ENCODE measurements at regions not wholly inside any gene's neighbourhood (a gene's known extent, or its start where the extent isn't known, plus 50 kb on each side); places are given as distances from the start of the nearest gene placed in this dataset.

- H3K27ac Mint-ChIP-seq, result no peak overlapping the region
- H3K27me3 Mint-ChIP-seq (ENCODE audit: low read depth), result no peaks in the 10 kb centered on the region
- ATAC-seq (no peak), DNase-seq (ENCODE audit: low spot score) (no peak)
- no peak overlapping the region for H3K4me3 Mint-ChIP-seq
- no peaks in the 10 kb centered on the region for H3K36me3 Mint-ChIP-seq
- POLR2A ChIA-PET, result no interaction called here
- no peak for TF ChIP-seq ZNF121 (CRISPR knock-in tag; IDR thresholded peaks at IDR 0.05)
- H3K4me1 Mint-ChIP-seq, result no peaks in the 10 kb centered on the region
- H3K9me3 Mint-ChIP-seq, result peaks cover 16% of the 10 kb centered on the region
- CTCF ChIA-PET, result interaction anchor here (1.1 kb wide), 1 partner anchor 12 kb away, joined by 3 read pairs; no protein-coding TSS in a partner anchor
Observed at GRCh38 chr20:52824494-52825216, 147.5 kb upstream of the TSHZ2 start.

- H3K27ac Mint-ChIP-seq, result no peak overlapping the region
- H3K27me3 Mint-ChIP-seq (ENCODE audit: low read depth), result no peaks in the 10 kb centered on the region
- DNase-seq (ENCODE audit: low spot score), result no peak
- H3K36me3 Mint-ChIP-seq, result no peaks in the 10 kb centered on the region
- no peaks in the 10 kb centered on the region for H3K4me1 Mint-ChIP-seq
- ChIA-PET POLR2A (no interaction called here), CTCF (no interaction called here)
- peaks cover 5% of the 10 kb centered on the region for H3K9me3 Mint-ChIP-seq
- no peak for ATAC-seq
- TF ChIP-seq RELA (CRISPR knock-in tag; IDR thresholded peaks at IDR 0.05; ENCODE audit: borderline replicate concordance), result no peak
- no peak for TF ChIP-seq SMAD4 (CRISPR knock-in tag; IDR thresholded peaks at IDR 0.05)
- TF ChIP-seq ZNF138 (CRISPR knock-in tag; conservative IDR thresholded peaks at IDR 0.05), result no peak
- TF ChIP-seq CDX4 (CRISPR knock-in tag; IDR thresholded peaks at IDR 0.05; ENCODE audit: borderline replicate concordance), result no peak
- no peak for TF ChIP-seq FOXJ3 (CRISPR knock-in tag; IDR thresholded peaks at IDR 0.05; ENCODE audit: borderline replicate concordance)
- no peak for TF ChIP-seq ZNF121 (CRISPR knock-in tag; IDR thresholded peaks at IDR 0.05)
- TF ChIP-seq PRRX2 (CRISPR knock-in tag; IDR thresholded peaks at IDR 0.05), result no peak
- no peak for TF ChIP-seq CTCF (IDR thresholded peaks at IDR 0.05)
- no peak for TF ChIP-seq IRF1 (CRISPR knock-in tag; IDR thresholded peaks at IDR 0.05)
- TF ChIP-seq TP53 (CRISPR knock-in tag; IDR thresholded peaks at IDR 0.05), result no peak
- TF ChIP-seq GRHL2 (CRISPR knock-in tag; IDR thresholded peaks at IDR 0.05; ENCODE audit: insufficient replicate concordance, severe bottlenecking), result no peak
- TF ChIP-seq NR2C2 (CRISPR knock-in tag; IDR thresholded peaks at IDR 0.05), result no peak
- no peak overlapping the region for H3K4me3 Mint-ChIP-seq
Observed at GRCh38 chr20:52823303-52823702, 148.9 kb upstream of the TSHZ2 start.

- Mint-ChIP-seq H3K4me1 (no peaks in the 10 kb centered on the region), H3K36me3 (no peaks in the 10 kb centered on the region)
Observed at GRCh38 chr20:52820641-52821292, 151.4 kb upstream of the TSHZ2 start.

More at GRCh38 chr20:52820641-52821292, 151.4 kb upstream of the TSHZ2 start:
- ChIA-PET CTCF (no interaction called here), POLR2A (no interaction called here)
- DNase-seq (ENCODE audit: low spot score) (no peak), ATAC-seq (no peak)
- TF ChIP-seq ZNF396 (CRISPR knock-in tag; IDR thresholded peaks at IDR 0.05; ENCODE audit: borderline replicate concordance), result no peak
- no peak for TF ChIP-seq SOX15 (CRISPR knock-in tag; IDR thresholded peaks at IDR 0.05)
- TF ChIP-seq OVOL2 (CRISPR knock-in tag; IDR thresholded peaks at IDR 0.05; ENCODE audit: borderline replicate concordance), result no peak
- no peak for TF ChIP-seq NFYB (CRISPR knock-in tag; conservative IDR thresholded peaks at IDR 0.05; ENCODE audit: low read depth)
- no peak for TF ChIP-seq E2F5 (CRISPR knock-in tag; IDR thresholded peaks at IDR 0.05)
- TF ChIP-seq GTF2I (CRISPR knock-in tag; conservative IDR thresholded peaks at IDR 0.05), result no peak
- no peak for TF ChIP-seq JUN (CRISPR knock-in tag; IDR thresholded peaks at IDR 0.05)
- TF ChIP-seq FOXJ3 (CRISPR knock-in tag; IDR thresholded peaks at IDR 0.05; ENCODE audit: borderline replicate concordance), result no peak
- TF ChIP-seq ELF4 (CRISPR knock-in tag; IDR thresholded peaks at IDR 0.05; ENCODE audit: low read depth), result no peak
- TF ChIP-seq ZMAT4 (CRISPR knock-in tag; IDR thresholded peaks at IDR 0.05), result no peak
- TF ChIP-seq IRF2 (CRISPR knock-in tag; IDR thresholded peaks at IDR 0.05; ENCODE audit: borderline replicate concordance, low read depth), result no peak
- TF ChIP-seq ZNF281 (CRISPR knock-in tag; IDR thresholded peaks at IDR 0.05), result no peak
- no peak for TF ChIP-seq RORB (CRISPR knock-in tag; IDR thresholded peaks at IDR 0.05)
- TF ChIP-seq CREM (CRISPR knock-in tag; IDR thresholded peaks at IDR 0.05), result no peak
- Mint-ChIP-seq H3K4me3 (no peak overlapping the region), H3K9me3 (no peaks in the 10 kb centered on the region), H3K27me3 (ENCODE audit: low read depth) (no peaks in the 10 kb centered on the region), H3K27ac (no peak overlapping the region)

All from WTC11 (cell line).